Kidney epithelial cell (primary cell): ENCODE measurements at regions not wholly inside any gene's neighbourhood (a gene's known extent, or its start where the extent isn't known, plus 50 kb on each side); places are given as distances from the start of the nearest gene placed in this dataset.
"Not testable (repeated sequence)": the region's sequence is repeated elsewhere in the genome, so short reads cannot be mapped to it uniquely, and the experiment has no call there.

ENCODE experiments used
- DNase-seq: peaks from one replicate; pipeline ENCODE4 v3.0.0-alpha.2; 2010; ENCODE audit warnings: low read depth
- H3K27me3 ChIP-seq: 2 replicates; pipeline ENCODE4 v1.6.0; 2011; ENCODE audit warnings: low read length; ENCODE audit not compliant: control insufficient read depth, insufficient read depth
- H3K36me3 ChIP-seq: 2 replicates; pipeline ENCODE4 v1.5.1; 2011; ENCODE audit warnings: low read length; ENCODE audit not compliant: control insufficient read depth, insufficient read depth
- H3K4me3 ChIP-seq: 2 replicates; pipeline ENCODE4 v1.5.1; 2011; ENCODE audit warnings: low read depth, mild to moderate bottlenecking, control low read depth, low read length
- CTCF ChIP-seq: IDR thresholded peaks from 2 replicates; pipeline ENCODE4 v1.5.1; 2011; ENCODE audit warnings: mild to moderate bottlenecking, moderate library complexity, low read length, control low read depth, inconsistent platforms; ENCODE audit not compliant: insufficient read depth, poor library complexity, severe bottlenecking

- DNase-seq: no peak
- H3K4me3 ChIP-seq: no peak overlapping the region
- no peak for TF ChIP-seq CTCF
- H3K27me3 ChIP-seq: no peaks in the 10 kb centered on the region
- H3K36me3 ChIP-seq: no peaks in the 10 kb centered on the region
Measured at GRCh38 chr13:65803530-65804392, 1426.4 kb downstream of the PCDH9 start.

GRCh38 chr13:65789815-65790214 lies 1440.3 kb downstream of the PCDH9 start:
- Histone ChIP-seq H3K4me3 (no peak overlapping the region), H3K36me3 (no peaks in the 10 kb centered on the region), H3K27me3 (no peaks in the 10 kb centered on the region)
- TF ChIP-seq CTCF: no peak
- DNase-seq: no peak

GRCh38 chr13:65787082-65787481 lies 1443.1 kb downstream of the PCDH9 start:
- Histone ChIP-seq H3K4me3 (no peak overlapping the region), H3K36me3 (no peaks in the 10 kb centered on the region), H3K27me3 (no peaks in the 10 kb centered on the region)
- DNase-seq: no peak
- TF ChIP-seq CTCF: no peak

GRCh38 chr13:65784088-65784816 lies 1445.9 kb downstream of the PCDH9 start:
- Histone ChIP-seq H3K4me3 (no peak overlapping the region), H3K36me3 (no peaks in the 10 kb centered on the region), H3K27me3 (no peaks in the 10 kb centered on the region)
- TF ChIP-seq CTCF: no peak
- DNase-seq: no peak

- no peak for TF ChIP-seq CTCF
- no peak overlapping the region for H3K4me3 ChIP-seq
- no peak for DNase-seq
- no peaks in the 10 kb centered on the region for H3K36me3 ChIP-seq
- no peaks in the 10 kb centered on the region for H3K27me3 ChIP-seq
Measured at GRCh38 chr13:65783383-65783782, 1446.8 kb downstream of the PCDH9 start.

GRCh38 chr13:65771704-65772313 lies 1458.3 kb downstream of the PCDH9 start:
- not testable (repeated sequence) for H3K36me3 ChIP-seq, H3K27me3 ChIP-seq, H3K4me3 ChIP-seq, DNase-seq
